ENCODE measurements at regions not wholly inside any gene's neighbourhood (a gene's known extent, or its start where the extent isn't known, plus 50 kb on each side); places are given as distances from the start of the nearest gene placed in this dataset.

DNA sequence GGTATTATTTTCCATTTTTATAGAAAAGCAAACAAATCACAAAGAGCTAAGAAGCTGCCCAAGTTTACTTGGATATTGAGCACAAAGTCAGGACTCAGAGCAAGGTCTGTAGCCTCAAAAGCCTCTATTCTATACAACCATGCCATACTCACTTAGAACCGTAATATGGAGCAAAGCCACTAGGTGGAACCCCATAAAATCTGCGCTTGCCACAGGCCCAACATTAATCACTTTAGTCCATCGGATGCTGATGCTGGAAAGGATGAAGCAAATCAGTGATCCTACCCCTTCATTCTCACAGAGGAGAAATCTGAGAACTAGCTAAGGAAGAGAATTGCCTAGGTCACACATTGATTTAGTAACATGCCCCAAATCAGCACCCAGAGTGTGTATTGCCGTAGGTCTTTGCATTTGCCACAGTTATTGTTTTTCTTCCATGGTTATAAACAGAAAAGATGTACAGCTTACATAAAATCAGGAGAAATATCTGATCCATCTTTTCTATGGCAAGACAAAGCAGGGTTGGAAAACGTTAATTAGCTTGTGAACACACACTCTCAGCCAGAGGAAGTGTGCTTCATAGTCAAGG lies 56.7 kb upstream of the RAB38 start:
- no peak for TF ChIP-seq EZH2 (IDR thresholded peaks at IDR 0.05; ENCODE audit: borderline replicate concordance, insufficient read depth, low read depth, low read length, poor library complexity, severe bottlenecking)
- TF ChIP-seq, protein P1, sequence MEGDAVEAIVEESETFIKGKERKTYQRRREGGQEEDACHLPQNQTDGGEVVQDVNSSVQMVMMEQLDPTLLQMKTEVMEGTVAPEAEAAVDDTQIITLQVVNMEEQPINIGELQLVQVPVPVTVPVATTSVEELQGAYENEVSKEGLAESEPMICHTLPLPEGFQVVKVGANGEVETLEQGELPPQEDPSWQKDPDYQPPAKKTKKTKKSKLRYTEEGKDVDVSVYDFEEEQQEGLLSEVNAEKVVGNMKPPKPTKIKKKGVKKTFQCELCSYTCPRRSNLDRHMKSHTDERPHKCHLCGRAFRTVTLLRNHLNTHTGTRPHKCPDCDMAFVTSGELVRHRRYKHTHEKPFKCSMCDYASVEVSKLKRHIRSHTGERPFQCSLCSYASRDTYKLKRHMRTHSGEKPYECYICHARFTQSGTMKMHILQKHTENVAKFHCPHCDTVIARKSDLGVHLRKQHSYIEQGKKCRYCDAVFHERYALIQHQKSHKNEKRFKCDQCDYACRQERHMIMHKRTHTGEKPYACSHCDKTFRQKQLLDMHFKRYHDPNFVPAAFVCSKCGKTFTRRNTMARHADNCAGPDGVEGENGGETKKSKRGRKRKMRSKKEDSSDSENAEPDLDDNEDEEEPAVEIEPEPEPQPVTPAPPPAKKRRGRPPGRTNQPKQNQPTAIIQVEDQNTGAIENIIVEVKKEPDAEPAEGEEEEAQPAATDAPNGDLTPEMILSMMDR (IDR thresholded peaks at IDR 0.05), result peak; percentile 40
- WGBS (ENCODE audit: insufficient coverage), result no CpG with 5 or more reads among the region's 5 CpGs

DNA sequence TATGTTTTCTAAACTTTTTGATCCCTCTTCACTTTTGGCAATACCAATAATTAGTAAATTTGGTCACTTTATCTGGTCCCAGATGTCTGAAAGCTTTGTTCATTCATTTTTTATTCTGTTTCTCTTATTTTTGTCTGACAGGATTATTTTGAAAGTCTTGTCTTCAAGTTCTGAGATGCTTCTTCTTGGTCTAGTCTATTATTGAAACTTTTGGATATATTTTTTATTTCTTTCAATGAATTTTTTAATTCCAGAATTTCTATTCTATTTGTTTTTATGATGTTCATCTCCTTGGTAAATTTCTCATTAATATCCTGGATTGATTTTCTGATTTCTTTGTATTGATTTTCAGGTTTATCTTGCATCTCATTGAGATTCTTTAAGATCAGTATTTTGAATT lies 54.1 kb upstream of the RAB38 start:
- H4K20me1 ChIP-seq (ENCODE audit: control insufficient read depth, insufficient read depth, low read length, poor library complexity, severe bottlenecking), result no peaks in the 10 kb centered on the region
- intact Hi-C loops (cut with micrococcal nuclease), result no loop called here
- POLR2A ChIA-PET, result no interaction called here
- CTCF ChIA-PET, result no interaction called here
- H3K79me2 ChIP-seq (ENCODE audit: control insufficient read depth, insufficient read depth, low read length), result no peaks in the 10 kb centered on the region
- H3K27me3 ChIP-seq (replicated peaks in 1 of 4; ENCODE audit: control extremely low read depth in 1 of 4, control insufficient read depth in 3 of 4, insufficient read depth in 4 of 4, low read length in 3 of 4), result no peaks in the 10 kb centered on the region
- DNase-seq, result no peak
- H3K9me3 Mint-ChIP-seq (ENCODE audit: insufficient read depth), result peaks cover 21% of the 10 kb centered on the region
- no peaks in the 10 kb centered on the region for H3K27me3 Mint-ChIP-seq
- H3K4me1 ChIP-seq (ENCODE audit: control insufficient read depth in 2 of 2, insufficient read depth in 2 of 2, low read length in 2 of 2), result no peaks in the 10 kb centered on the region
- H3K4me2 ChIP-seq (replicated peaks; ENCODE audit: low read depth, low read length, poor library complexity, severe bottlenecking), result no peak overlapping the region
- no peak for ATAC-seq (ENCODE audit: low read depth)
- H3K27ac ChIP-seq (ENCODE audit: low read length in 2 of 2), result no peak overlapping the region
- no peak overlapping the region for H3K9ac ChIP-seq (ENCODE audit: low read length)
- H2AFZ ChIP-seq (ENCODE audit: insufficient read depth, low read depth, low read length, poor library complexity, severe bottlenecking), result no peak overlapping the region
- TF ChIP-seq EZH2 (IDR thresholded peaks at IDR 0.05; ENCODE audit: borderline replicate concordance, insufficient read depth, low read depth, low read length, poor library complexity, severe bottlenecking), result no peak
- TF ChIP-seq, protein P1 (IDR thresholded peaks at IDR 0.05), result no peak
- no peak overlapping the region for H3K27ac Mint-ChIP-seq
- no peaks in the 10 kb centered on the region for H3K36me3 ChIP-seq (replicated peaks in 1 of 2; ENCODE audit: control extremely low read depth in 1 of 2, control insufficient read depth in 1 of 2, extremely low read depth in 1 of 2, insufficient read depth in 2 of 2, low read length in 1 of 2)
- no peak overlapping the region for H3K4me3 Mint-ChIP-seq
- no peaks in the 10 kb centered on the region for H3K4me1 Mint-ChIP-seq
- H3K4me3 ChIP-seq (ENCODE audit: control extremely low read depth in 1 of 5, extremely low read depth in 1 of 5, insufficient read depth in 1 of 5, low read depth in 2 of 5, low read length in 4 of 5), result no peak overlapping the region
- H3K9me3 ChIP-seq (ENCODE audit: control extremely low read depth in 1 of 3, control insufficient read depth in 2 of 3, insufficient read depth in 1 of 3, low read length in 2 of 3), result peaks cover 7 to 28% (median 12%) of the 10 kb centered on the region in 3 donors

More for the DNA sequence above, 56.7 kb upstream of the RAB38 start:
- Histone ChIP-seq H3K27me3 (replicated peaks in 1 of 4; ENCODE audit: control extremely low read depth in 1 of 4, control insufficient read depth in 3 of 4, insufficient read depth in 4 of 4, low read length in 3 of 4) (no peaks in the 10 kb centered on the region), H2AFZ (ENCODE audit: insufficient read depth, low read depth, low read length, poor library complexity, severe bottlenecking) (no peak overlapping the region), H3K36me3 (replicated peaks in 1 of 2; ENCODE audit: control extremely low read depth in 1 of 2, control insufficient read depth in 1 of 2, extremely low read depth in 1 of 2, insufficient read depth in 2 of 2, low read length in 1 of 2) (no peaks in the 10 kb centered on the region), H3K4me2 (replicated peaks; ENCODE audit: low read depth, low read length, poor library complexity, severe bottlenecking) (no peak overlapping the region), H3K9me3 (ENCODE audit: control extremely low read depth in 1 of 3, control insufficient read depth in 2 of 3, insufficient read depth in 1 of 3, low read length in 2 of 3) (peaks cover 7 to 22% (median 12%) of the 10 kb centered on the region in 3 donors), H3K4me1 (ENCODE audit: control insufficient read depth in 2 of 2, insufficient read depth in 2 of 2, low read length in 2 of 2) (no peaks in the 10 kb centered on the region), H4K20me1 (ENCODE audit: control insufficient read depth, insufficient read depth, low read length, poor library complexity, severe bottlenecking) (no peaks in the 10 kb centered on the region), H3K4me3 (ENCODE audit: control extremely low read depth in 1 of 5, extremely low read depth in 1 of 5, insufficient read depth in 1 of 5, low read depth in 2 of 5, low read length in 4 of 5) (no peak overlapping the region), H3K27ac (ENCODE audit: low read length in 2 of 2) (no peak overlapping the region), H3K9ac (ENCODE audit: low read length) (no peak overlapping the region), H3K79me2 (ENCODE audit: control insufficient read depth, insufficient read depth, low read length) (no peaks in the 10 kb centered on the region)
- Mint-ChIP-seq H3K4me3 (no peak overlapping the region), H3K27ac (no peak overlapping the region), H3K9me3 (ENCODE audit: insufficient read depth) (peaks cover 13% of the 10 kb centered on the region), H3K4me1 (no peaks in the 10 kb centered on the region), H3K27me3 (no peaks in the 10 kb centered on the region)
- ChIA-PET POLR2A (no interaction called here), CTCF (interaction anchor here (1.2 kb wide), 1 partner anchor 8 kb away, joined by 4 read pairs; no protein-coding TSS in a partner anchor)
- peak; percentile 13 for DNase-seq
- intact Hi-C loops (cut with micrococcal nuclease), result loop anchor here (5.0 kb wide), 1 partner anchor 320 kb away; no protein-coding TSS in a partner anchor
- no peak for ATAC-seq (ENCODE audit: low read depth)

Measured in B cell (primary cell).